ENCODE measurements at regions not wholly inside any gene's neighbourhood (a gene's known extent, or its start where the extent isn't known, plus 50 kb on each side); places are given as distances from the start of the nearest gene placed in this dataset.

- TF ChIP-seq POLR2A (IDR thresholded peaks at IDR 0.05) = no peak
- TF ChIP-seq CTCF (IDR thresholded peaks at IDR 0.05) = no peak
- 76 to 89% (median 81%) methylated on average over 4 of the region's 4 CpGs for WGBS, 4 donors
- DNase-seq = no peak
- Histone ChIP-seq H3K27ac (no peak overlapping the region), H3K4me1 (replicated peaks in 1 of 2) (no peaks in the 10 kb centered on the region), H3K27me3 (no peaks in the 10 kb centered on the region), H3K36me3 (replicated peaks in 1 of 2) (no peaks in the 10 kb centered on the region), H3K9me3 (replicated peaks in 1 of 3) (no peaks in the 10 kb centered on the region), H3K4me3 (no peak overlapping the region)
- intact Hi-C loops (cut with DNase I) = no loop called here
Measured at GRCh38 chr3:80870476-80871041, 890.9 kb downstream of the GBE1 start.

GRCh38 chr3:80855482-80855881, 906.0 kb downstream of the GBE1 start:
- Histone ChIP-seq H3K9me3 (replicated peaks in 1 of 3) (no peaks in the 10 kb centered on the region), H3K4me3 (no peak overlapping the region), H3K4me1 (replicated peaks in 1 of 2) (no peaks in the 10 kb centered on the region), H3K27me3 (no peaks in the 10 kb centered on the region), H3K27ac (no peak overlapping the region), H3K36me3 (replicated peaks in 1 of 2) (no peaks in the 10 kb centered on the region)
- TF ChIP-seq POLR2A (IDR thresholded peaks at IDR 0.05) (no peak), CTCF (IDR thresholded peaks at IDR 0.05) (no peak)
- DNase-seq = no peak
- intact Hi-C loops (cut with DNase I) = no loop called here
- 76 to 88% (median 82%) methylated on average over 1 of the region's 1 CpG for WGBS, 4 donors

GRCh38 chr3:80836395-80836794, 925.0 kb downstream of the GBE1 start:
- 42 to 62% (median 54%) methylated on average over 2 of the region's 2 CpGs for WGBS, 4 donors
- no peak overlapping the region for H3K4me3 ChIP-seq

GRCh38 chr3:80807577-80807976, 953.9 kb downstream of the GBE1 start:
- H3K4me3 ChIP-seq = no peak overlapping the region
- 49 to 61% (median 57%) methylated on average over 4 of the region's 4 CpGs for WGBS, 4 donors
- H3K9me3 ChIP-seq (replicated peaks in 1 of 3) = no peaks in the 10 kb centered on the region
- no peak for DNase-seq
- no peaks in the 10 kb centered on the region for H3K36me3 ChIP-seq (replicated peaks in 1 of 2)
- no peak overlapping the region for H3K27ac ChIP-seq
- no peaks in the 10 kb centered on the region for H3K27me3 ChIP-seq
- no peaks in the 10 kb centered on the region for H3K4me1 ChIP-seq (replicated peaks in 1 of 2)
- intact Hi-C loops (cut with DNase I) = no loop called here
- TF ChIP-seq POLR2A (IDR thresholded peaks at IDR 0.05) = no peak
- no peak for TF ChIP-seq CTCF (IDR thresholded peaks at IDR 0.05)

More at GRCh38 chr3:80836395-80836794, 925.0 kb downstream of the GBE1 start:
- no peaks in the 10 kb centered on the region for H3K4me1 ChIP-seq (replicated peaks in 1 of 2)
- intact Hi-C loops (cut with DNase I) = no loop called here
- H3K9me3 ChIP-seq (replicated peaks in 1 of 3) = no peaks in the 10 kb centered on the region
- H3K27ac ChIP-seq = no peak overlapping the region
- no peak for DNase-seq
- TF ChIP-seq POLR2A (IDR thresholded peaks at IDR 0.05) (no peak), CTCF (IDR thresholded peaks at IDR 0.05) (no peak)
- no peaks in the 10 kb centered on the region for H3K27me3 ChIP-seq
- H3K36me3 ChIP-seq (replicated peaks in 1 of 2) = no peaks in the 10 kb centered on the region
